EL (cell line): ENCODE measurements at regions not wholly inside any gene's neighbourhood (a gene's known extent, or its start where the extent isn't known, plus 50 kb on each side); places are given as distances from the start of the nearest gene placed in this dataset.

Experiments
- DNase-seq: peaks from one replicate; pipeline ENCODE4 v3.0.0-alpha.2; 2016

DNA sequence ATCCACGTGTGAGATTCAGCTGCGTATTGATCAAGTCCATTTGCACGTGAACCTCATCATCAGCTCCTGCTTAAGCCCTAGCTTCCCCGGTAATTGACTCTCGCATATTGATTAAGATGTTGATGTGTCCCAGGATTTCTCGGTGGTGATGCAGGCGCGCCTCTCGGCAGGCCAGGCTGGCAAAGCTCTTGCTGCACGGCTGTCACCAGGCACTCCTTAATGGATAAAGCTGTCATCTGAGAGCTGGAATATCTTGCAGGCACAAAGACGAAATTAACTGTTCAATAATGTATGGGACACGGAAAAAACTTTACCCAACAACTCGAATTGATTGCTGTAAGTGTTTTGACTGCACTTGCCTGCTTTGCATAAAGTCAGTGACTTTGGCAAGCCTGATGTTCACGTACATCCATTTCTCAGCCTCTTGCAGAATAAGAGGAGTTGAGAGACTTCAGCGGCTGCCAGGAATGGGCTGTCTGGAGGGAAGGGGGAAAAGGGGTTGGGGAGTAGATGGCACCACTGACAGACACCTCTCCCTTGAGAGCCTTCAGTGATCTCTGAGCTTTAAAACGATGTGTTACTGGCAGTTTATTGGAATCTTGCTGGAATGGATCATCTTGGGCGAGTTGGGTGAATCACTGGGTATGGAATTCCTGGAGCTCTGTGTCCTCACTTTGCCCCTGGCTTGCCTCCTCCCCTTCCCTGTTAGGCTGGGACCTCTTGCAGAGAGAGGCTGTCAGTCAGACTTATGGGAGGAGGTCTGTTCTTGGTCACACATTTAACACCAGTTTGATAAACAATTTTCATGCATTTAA is 650.3 kb downstream of the CCDC171 start:
- peak; percentile 97 for DNase-seq

DNA sequence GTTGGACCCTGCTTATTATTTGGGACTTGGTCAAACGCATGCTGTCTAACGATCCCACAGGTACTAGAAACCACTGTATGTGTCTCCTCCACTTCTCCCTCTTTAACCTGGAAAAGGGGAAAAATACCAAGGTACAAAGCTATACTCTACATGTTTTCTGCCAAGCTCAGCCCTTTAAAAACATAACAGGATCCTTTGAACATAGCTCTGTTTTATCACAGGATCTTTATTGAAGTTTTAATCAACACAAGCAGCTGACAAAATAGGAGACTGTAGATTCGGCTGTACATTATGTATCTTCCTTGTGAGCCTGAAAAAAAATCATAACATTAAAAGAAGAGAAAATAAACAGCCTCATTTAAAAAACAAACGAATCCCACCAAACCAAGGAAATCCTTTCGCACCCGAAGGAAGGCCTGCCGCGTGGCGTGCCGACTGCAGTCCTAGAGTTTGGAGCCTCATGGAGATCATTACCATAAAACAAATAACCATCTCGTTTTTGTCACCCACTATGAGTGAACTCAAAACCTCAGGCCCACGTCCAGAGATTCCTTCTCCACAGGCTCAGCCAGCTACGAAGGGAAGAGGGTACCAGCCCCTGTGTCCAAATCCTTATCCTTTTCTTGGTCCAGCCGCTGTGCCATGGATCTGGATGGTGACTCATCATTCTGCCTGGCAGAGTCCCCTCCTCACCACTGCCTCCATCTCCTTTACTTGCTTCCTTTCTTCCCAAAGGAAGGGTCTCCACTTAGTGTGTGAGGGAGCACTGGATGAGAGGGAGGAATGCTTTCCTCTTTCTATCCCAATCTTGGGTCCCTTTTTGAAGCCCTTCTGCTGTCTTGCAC is 651.1 kb downstream of the CCDC171 start:
- DNase-seq: peak; percentile 25

DNA sequence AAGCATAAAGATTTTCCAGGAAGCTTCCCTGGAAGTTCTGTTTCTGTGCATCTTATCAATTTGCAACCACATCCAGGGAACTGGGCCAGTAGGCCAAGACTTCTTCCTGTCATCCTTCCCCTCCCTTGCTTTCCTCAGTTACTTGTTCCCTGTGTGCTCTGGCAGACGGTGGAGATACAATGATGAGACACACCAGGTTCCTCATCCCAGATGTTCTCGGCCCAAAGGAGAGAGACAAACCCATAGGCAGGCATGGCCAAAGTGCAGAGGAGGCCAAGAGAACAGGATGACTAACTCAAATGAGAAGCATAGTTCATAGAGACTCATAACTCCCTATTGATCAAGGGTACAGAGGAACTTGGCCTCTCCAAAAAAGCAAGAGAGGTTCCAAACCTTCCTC is 652.6 kb downstream of the CCDC171 start:
- no peak for DNase-seq

- DNase-seq: no peak
Measured at GRCh38 chr9:16206518-16206917, 653.7 kb downstream of the CCDC171 start.

DNA sequence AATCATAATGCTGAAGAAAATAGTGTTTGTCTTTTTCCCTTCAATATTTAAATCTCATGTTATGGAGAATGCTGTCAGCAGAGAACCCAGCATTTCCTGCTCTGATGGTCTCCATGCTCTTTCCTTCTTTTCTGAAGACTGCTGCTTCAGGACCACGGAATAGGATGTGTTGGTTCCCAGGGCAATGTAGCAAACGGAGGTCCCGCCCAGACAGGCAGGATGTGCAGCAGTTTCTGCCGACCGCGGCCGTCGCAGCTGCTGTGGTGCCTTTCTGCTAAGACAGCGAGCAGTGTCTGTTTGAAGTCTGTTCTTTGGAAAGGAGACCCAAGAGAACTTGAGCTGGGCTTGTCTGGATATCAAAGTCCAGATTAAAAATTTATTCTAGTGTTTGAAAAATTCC is 654.3 kb downstream of the CCDC171 start:
- peak; percentile 33 for DNase-seq

GRCh38 chr9:16210440-16210839 is 657.6 kb downstream of the CCDC171 start:
- DNase-seq: no peak

- no peak for DNase-seq
Measured at GRCh38 chr9:16211946-16212345, 658.5 kb downstream of the BNC2 start.

- peak; percentile 88 for DNase-seq
Measured at GRCh38 chr9:16213781-16214515, 656.5 kb downstream of the BNC2 start.

GRCh38 chr9:16214677-16215352 is 655.7 kb downstream of the BNC2 start:
- DNase-seq: no peak

DNA sequence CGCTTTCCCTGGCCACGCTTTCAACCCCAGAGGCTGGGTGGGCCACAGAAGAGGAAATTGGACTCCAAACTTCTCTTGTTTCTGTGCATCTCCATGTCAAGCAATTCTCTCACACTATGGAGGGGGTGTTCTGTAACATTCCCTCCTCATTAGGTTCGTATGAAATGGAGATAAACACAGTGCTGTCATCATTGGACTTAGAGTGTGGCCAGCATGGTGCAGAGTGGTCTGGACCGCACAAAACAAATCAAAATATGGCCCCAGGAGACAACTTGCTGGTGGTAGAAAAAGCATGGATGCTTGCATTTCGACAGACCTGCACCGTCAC is 655.2 kb downstream of the BNC2 start:
- DNase-seq: no peak

- DNase-seq: no peak
Measured at GRCh38 chr9:16217943-16218701, 652.3 kb downstream of the BNC2 start.

DNA sequence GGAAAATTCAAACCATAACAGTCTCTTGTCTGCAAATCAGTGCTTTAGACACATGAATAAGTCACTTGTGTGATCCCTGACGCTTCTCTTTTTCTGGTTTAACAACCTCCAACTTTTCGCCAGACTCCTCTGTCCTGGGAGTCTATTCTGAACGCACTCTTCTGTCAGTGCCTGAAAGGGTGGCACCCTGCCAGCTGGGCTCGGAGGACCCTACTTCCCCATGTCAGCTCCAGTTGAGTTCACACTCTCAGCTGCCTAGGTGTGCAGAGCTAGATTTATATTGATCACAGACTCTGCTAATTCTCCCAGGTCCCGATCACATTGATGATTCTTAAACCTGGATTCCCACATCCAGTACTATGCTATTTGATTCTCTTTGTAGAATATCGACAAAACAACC is 649.1 kb downstream of the BNC2 start:
- no peak for DNase-seq

DNA sequence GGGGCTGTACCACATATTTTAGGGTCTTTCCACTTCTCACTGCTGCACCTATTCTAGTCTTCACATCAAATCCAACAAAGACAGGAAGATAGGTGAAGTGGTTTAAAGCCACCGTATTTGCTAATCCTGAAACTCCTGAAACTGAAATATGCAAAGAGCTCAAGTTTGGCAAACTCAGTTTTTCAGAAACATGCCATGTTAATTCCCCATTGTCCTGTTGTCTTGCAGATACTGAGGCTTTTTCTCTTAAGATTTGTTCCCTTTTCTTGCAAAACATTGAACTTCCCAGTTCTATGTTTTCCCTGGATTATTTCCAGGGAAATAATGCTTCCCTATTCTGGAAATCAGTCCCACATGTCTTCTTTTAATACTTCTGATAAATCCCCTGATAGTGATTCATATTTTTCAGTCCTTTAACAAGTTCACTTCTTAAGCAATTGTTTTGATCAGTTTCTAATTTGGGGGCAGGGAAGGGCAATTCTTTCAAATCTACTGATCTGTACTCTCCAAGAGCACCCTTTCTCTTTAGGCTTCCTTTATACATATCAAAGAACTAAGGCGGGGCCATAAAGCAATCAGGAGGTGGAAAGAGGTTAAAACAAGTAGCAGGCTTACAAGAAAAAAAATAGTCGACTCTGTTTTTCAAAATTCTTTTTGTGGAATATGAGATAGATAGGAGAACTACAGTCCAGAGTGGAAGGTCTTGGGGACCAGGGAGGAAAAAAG is 648.5 kb downstream of the BNC2 start:
- DNase-seq: no peak

DNA sequence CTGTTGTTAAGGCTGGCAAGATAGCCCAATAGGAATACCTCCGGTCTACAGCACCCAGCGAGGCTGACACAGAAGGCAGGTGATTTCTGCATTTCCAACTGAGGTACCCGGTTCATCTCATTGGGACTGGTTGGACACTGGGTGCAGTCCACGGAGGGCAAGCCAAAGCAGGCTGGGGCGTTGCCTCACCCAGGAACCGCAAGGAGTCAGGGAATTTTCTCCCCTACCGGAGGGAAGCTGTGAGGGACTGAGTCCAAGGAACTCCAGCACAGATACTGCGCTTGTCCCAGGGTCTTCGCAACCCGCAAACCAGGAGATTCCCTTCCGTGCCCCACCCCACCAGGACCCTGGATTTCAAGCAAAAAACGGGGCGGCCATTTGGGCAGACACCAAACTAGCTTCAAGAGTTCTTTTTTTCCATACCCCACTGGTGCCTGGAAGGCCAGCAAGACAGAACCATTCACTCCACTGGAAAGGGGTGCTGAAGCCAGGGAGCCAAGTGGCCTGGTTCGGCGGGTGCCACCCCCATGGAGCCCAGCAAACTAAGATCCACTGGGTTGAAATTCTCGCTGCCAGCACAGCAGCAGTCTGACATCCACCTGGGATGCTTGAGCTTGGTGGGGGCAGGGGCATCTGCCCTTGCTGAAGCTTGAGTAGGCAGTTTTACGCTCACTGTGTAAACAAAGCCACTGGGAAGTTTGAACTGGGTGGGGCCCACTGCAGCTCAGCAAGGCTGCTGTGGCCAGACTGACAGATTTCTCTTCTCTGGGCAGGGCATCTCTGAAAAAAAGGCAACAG is 647.2 kb downstream of the BNC2 start:
- no peak for DNase-seq

GRCh38 chr9:16230731-16231130 is 639.7 kb downstream of the BNC2 start:
- no peak for DNase-seq

GRCh38 chr9:16236311-16236710 is 634.2 kb downstream of the BNC2 start:
- peak; percentile 85 for DNase-seq

DNA sequence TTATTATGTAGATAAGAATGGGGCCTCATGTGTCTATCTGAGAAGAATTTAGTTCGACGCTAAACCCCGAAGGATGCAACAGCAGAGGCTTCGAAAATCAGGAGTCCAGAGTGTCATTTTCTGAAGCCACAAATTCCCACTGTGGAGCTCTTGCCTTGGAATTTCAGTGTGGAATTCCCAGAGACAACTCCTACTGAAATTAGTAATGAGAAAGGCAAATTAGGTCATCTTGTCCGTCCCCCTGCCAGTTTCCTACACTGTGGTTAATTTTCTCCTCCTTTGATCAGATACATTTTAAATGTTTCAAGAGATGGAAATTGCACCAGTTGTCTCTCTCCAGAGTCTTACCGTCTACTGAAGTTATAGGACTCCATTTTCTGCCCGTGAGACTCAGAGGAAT is 633.6 kb downstream of the BNC2 start:
- DNase-seq: peak; percentile 74

DNA sequence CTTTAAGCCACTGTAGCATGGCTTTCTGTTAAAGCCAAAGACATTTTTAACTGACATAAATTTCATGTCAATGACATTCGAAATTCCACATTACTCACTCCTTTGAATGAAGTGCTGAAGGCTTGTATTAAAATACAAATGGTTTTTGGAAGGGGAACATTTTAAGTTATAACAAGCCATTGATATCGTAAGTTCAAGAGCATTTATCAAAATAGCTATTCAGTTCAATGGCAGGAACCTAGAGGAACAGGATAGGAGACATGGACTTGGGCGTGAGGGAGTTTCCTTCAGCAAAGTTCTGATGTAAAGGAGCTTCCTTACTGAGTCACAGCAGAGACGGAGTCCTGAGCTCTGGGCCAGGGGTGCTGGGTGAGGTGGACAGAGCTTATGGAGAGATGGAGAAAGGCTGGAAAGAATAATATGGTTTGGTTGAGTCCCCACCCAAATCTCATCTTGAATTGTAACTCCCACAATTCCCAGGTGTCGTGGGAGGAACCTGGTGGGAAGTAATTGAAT is 631.8 kb downstream of the BNC2 start:
- DNase-seq: no peak

GRCh38 chr9:16241231-16241630 is 629.2 kb downstream of the BNC2 start:
- peak; percentile 77 for DNase-seq

DNA sequence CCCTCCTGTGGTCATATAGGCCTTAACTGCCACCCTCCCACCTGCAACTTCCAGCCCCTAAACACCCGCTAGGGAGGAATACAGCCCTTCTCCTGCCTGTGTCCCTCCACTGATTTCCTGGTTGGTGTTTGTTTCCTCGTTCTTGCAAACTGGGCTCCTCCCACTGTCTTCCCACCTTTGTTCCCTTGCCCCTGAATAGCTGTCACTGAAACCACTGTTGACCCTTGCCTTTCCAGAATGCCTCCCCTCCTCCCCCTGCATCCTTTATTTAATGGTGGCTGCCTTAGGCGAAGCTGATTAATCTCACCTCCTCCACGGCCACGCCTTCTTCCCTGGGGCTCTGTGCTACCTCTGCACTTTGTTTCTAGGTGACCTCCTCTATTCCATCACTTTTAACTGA is 626.7 kb downstream of the BNC2 start:
- no peak for DNase-seq
